ENCODE measurements at regions not wholly inside any gene's neighbourhood (a gene's known extent, or its start where the extent isn't known, plus 50 kb on each side); places are given as distances from the start of the nearest gene placed in this dataset.
A peak's percentile ranks its signal among the peaks of the same experiment; 100 is the strongest.

- Histone ChIP-seq H3K9me3 (no peaks in the 10 kb centered on the region), H3K36me3 (ENCODE audit: low read depth) (no peaks in the 10 kb centered on the region), H3K4me3 (no peak overlapping the region), H3K4me1 (ENCODE audit: low read depth) (no peaks in the 10 kb centered on the region)
- ATAC-seq (no peak), DNase-seq (no peak)
- intact Hi-C loops (cut with DNase I, micrococcal nuclease) = no loop called here
- TF ChIP-seq CTCF (IDR thresholded peaks at IDR 0.05) = no peak
Observed at GRCh38 chr13:24027494-24027893, 130.2 kb upstream of the C1QTNF9B start.

- no peak for TF ChIP-seq CTCF (IDR thresholded peaks at IDR 0.05)
- H3K36me3 ChIP-seq (ENCODE audit: low read depth) = no peaks in the 10 kb centered on the region
- no peaks in the 10 kb centered on the region for H3K9me3 ChIP-seq
- intact Hi-C loops (cut with DNase I, micrococcal nuclease) = no loop called here
- H3K4me3 ChIP-seq = no peak overlapping the region
- ATAC-seq (no peak), DNase-seq (no peak)
- no peaks in the 10 kb centered on the region for H3K4me1 ChIP-seq (ENCODE audit: low read depth)
Observed at GRCh38 chr13:24032252-24032651, 128.3 kb upstream of the SPATA13 start.

GRCh38 chr13:24032674-24033073 is 127.8 kb upstream of the SPATA13 start:
- ATAC-seq (no peak), DNase-seq (no peak)
- Histone ChIP-seq H3K4me1 (ENCODE audit: low read depth) (no peaks in the 10 kb centered on the region), H3K9me3 (no peaks in the 10 kb centered on the region), H3K4me3 (no peak overlapping the region), H3K36me3 (ENCODE audit: low read depth) (no peaks in the 10 kb centered on the region)
- intact Hi-C loops (cut with DNase I, micrococcal nuclease) = no loop called here
- no peak for TF ChIP-seq CTCF (IDR thresholded peaks at IDR 0.05)

GRCh38 chr13:24033527-24034302 is 126.8 kb upstream of the SPATA13 start:
- intact Hi-C loops (cut with DNase I, micrococcal nuclease) = no loop called here
- DNase-seq (no peak), ATAC-seq (peak; percentile 29)
- no peak for TF ChIP-seq CTCF (IDR thresholded peaks at IDR 0.05)
- H3K4me1 ChIP-seq (ENCODE audit: low read depth) = no peaks in the 10 kb centered on the region
- no peaks in the 10 kb centered on the region for H3K36me3 ChIP-seq (ENCODE audit: low read depth)
- no peaks in the 10 kb centered on the region for H3K9me3 ChIP-seq
- H3K4me3 ChIP-seq = no peak overlapping the region

- no peak for ATAC-seq
- H3K4me1 ChIP-seq (ENCODE audit: low read depth) = no peaks in the 10 kb centered on the region
- no peak for DNase-seq
- intact Hi-C loops (cut with DNase I, micrococcal nuclease) = no loop called here
- H3K36me3 ChIP-seq (ENCODE audit: low read depth) = no peaks in the 10 kb centered on the region
- H3K9me3 ChIP-seq = no peaks in the 10 kb centered on the region
- no peak for TF ChIP-seq CTCF (IDR thresholded peaks at IDR 0.05)
- no peak overlapping the region for H3K4me3 ChIP-seq
Observed at GRCh38 chr13:24035411-24035810, 125.1 kb upstream of the SPATA13 start.

Measured in mucosa of descending colon (tissue), 3 donors.